Activated CD4-positive, alpha-beta T cell treated with anti-CD3 and anti-CD28 coated beads, Interleukin-2, amount 10 ng/mL, durations not matched to agents 24 days and 14 days (primary cell): ENCODE measurements at regions not wholly inside any gene's neighbourhood (a gene's known extent, or its start where the extent isn't known, plus 50 kb on each side); places are given as distances from the start of the nearest gene placed in this dataset.

ENCODE experiments used
- DNase-seq: peaks from one replicate; pipeline ENCODE4 v3.0.0; 2022
- H3K27ac Mint-ChIP-seq: one replicate; pipeline ENCODE4 v1.8.0; 2022; ENCODE audit warnings: mild to moderate bottlenecking, mixed read lengths
- H3K27me3 Mint-ChIP-seq: one replicate; pipeline ENCODE4 v1.8.0; 2022; ENCODE audit warnings: mixed read lengths
- H3K36me3 Mint-ChIP-seq: one replicate; pipeline ENCODE4 v1.8.0; 2022; ENCODE audit warnings: low read depth, mild to moderate bottlenecking, mixed read lengths
- H3K4me1 Mint-ChIP-seq: one replicate; pipeline ENCODE4 v1.8.0; 2021; ENCODE audit warnings: mixed read lengths
- H3K4me3 Mint-ChIP-seq: one replicate; pipeline ENCODE4 v1.8.0; 2022; ENCODE audit warnings: mild to moderate bottlenecking, moderate library complexity, mixed read lengths
- H3K9me3 Mint-ChIP-seq: one replicate; pipeline ENCODE4 v1.8.0; 2021; ENCODE audit warnings: mixed read lengths
- intact Hi-C: fragments of 100-400 bp; cut with micrococcal nuclease; formaldehyde crosslinking; loops from one replicate; pipeline ENCODE4 v1.15.1; 2023

GRCh38 chr13:83980331-83980730 lies 98.1 kb upstream of the SLITRK1 start:
- no peak for DNase-seq
- no peaks in the 10 kb centered on the region for H3K36me3 Mint-ChIP-seq
- no peaks in the 10 kb centered on the region for H3K9me3 Mint-ChIP-seq
- no peak overlapping the region for H3K4me3 Mint-ChIP-seq
- intact Hi-C loops = no loop called here
- H3K27ac Mint-ChIP-seq = no peak overlapping the region
- no peaks in the 10 kb centered on the region for H3K4me1 Mint-ChIP-seq
- H3K27me3 Mint-ChIP-seq = no peaks in the 10 kb centered on the region

- Mint-ChIP-seq H3K4me1 (no peaks in the 10 kb centered on the region), H3K36me3 (no peaks in the 10 kb centered on the region), H3K4me3 (no peak overlapping the region), H3K9me3 (no peaks in the 10 kb centered on the region), H3K27ac (no peak overlapping the region), H3K27me3 (no peaks in the 10 kb centered on the region)
- intact Hi-C loops = no loop called here
- DNase-seq = no peak
Observed at GRCh38 chr13:83975655-83976165, 93.4 kb upstream of the SLITRK1 start.

DNA sequence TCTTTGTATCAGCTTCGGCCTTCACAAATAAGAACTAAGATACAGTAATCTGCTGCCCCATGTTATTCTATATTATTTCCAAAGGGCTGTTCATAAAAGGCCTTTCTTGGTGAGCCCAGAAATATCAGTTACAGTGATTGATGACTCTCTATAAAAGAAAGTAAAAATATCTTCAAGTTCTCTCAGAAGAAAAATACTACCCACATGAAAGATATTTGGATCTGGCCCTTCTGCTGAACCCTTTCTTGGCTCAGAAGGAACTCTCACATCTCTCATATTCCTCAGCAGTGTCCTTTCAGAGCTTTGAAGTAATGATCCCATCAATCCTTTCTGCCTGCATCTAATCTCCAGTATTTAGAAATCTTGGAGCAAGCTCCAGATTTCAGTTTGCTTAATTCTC lies 76.3 kb upstream of the SLITRK1 start:
- Mint-ChIP-seq H3K4me3 (no peak overlapping the region), H3K27ac (no peak overlapping the region)
- DNase-seq = no peak

GRCh38 chr13:83955011-83955410 lies 72.7 kb upstream of the SLITRK1 start:
- Mint-ChIP-seq H3K9me3 (no peaks in the 10 kb centered on the region), H3K4me3 (no peak overlapping the region), H3K27me3 (no peaks in the 10 kb centered on the region), H3K36me3 (no peaks in the 10 kb centered on the region), H3K27ac (no peak overlapping the region), H3K4me1 (no peaks in the 10 kb centered on the region)
- DNase-seq = no peak
- intact Hi-C loops = no loop called here

More for the DNA sequence above, 76.3 kb upstream of the SLITRK1 start:
- no peaks in the 10 kb centered on the region for H3K36me3 Mint-ChIP-seq
- H3K9me3 Mint-ChIP-seq = no peaks in the 10 kb centered on the region
- H3K4me1 Mint-ChIP-seq = no peaks in the 10 kb centered on the region
- no peaks in the 10 kb centered on the region for H3K27me3 Mint-ChIP-seq
- intact Hi-C loops = no loop called here

DNA sequence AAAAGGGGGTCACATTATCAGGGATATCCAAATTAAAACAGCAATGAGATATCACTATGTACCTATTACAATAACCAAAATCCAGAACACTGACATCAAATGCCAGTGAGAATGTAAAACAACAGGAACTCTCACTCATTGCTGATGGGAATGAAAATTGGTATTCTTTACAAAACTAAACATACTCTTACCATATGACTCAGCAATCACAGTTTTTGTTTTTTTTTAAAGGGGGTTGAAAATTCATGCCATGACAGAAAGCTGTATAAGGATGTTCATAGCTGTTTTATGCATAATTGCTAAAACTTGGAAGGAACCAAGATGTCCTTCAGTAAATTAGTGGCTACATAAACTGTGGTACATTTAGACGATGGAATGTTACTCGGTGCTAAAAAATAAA lies 71.6 kb upstream of the SLITRK1 start:
- no peaks in the 10 kb centered on the region for H3K9me3 Mint-ChIP-seq
- no peak overlapping the region for H3K4me3 Mint-ChIP-seq
- intact Hi-C loops = no loop called here
- H3K4me1 Mint-ChIP-seq = no peaks in the 10 kb centered on the region
- no peaks in the 10 kb centered on the region for H3K27me3 Mint-ChIP-seq
- no peak for DNase-seq
- no peaks in the 10 kb centered on the region for H3K36me3 Mint-ChIP-seq
- H3K27ac Mint-ChIP-seq = no peak overlapping the region

DNA sequence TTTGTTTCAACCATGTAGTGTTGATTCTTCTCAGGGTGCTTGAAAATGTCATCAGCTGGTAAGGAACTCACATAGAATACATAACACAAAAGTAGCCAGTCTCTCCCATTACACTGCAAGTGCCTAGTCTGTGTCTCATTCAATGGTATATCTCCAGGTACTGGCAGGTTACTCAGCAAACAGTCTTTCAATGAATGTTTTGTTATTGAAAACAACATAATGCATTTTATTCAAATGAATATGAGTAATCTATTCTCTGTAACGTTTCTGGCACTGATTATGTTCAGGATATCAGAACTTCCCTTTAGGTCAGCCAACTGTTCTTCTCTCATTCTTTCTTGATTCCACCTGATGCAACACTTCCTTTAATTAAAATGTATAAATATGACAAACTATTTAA lies 68.0 kb upstream of the SLITRK1 start:
- Mint-ChIP-seq H3K9me3 (no peaks in the 10 kb centered on the region), H3K4me3 (no peak overlapping the region), H3K27me3 (no peaks in the 10 kb centered on the region), H3K4me1 (no peaks in the 10 kb centered on the region), H3K36me3 (no peaks in the 10 kb centered on the region), H3K27ac (no peak overlapping the region)
- intact Hi-C loops = no loop called here
- DNase-seq = no peak

- intact Hi-C loops = no loop called here
- H3K4me3 Mint-ChIP-seq = no peak overlapping the region
Observed at GRCh38 chr13:83943530-83944279, 61.4 kb upstream of the SLITRK1 start.

DNA sequence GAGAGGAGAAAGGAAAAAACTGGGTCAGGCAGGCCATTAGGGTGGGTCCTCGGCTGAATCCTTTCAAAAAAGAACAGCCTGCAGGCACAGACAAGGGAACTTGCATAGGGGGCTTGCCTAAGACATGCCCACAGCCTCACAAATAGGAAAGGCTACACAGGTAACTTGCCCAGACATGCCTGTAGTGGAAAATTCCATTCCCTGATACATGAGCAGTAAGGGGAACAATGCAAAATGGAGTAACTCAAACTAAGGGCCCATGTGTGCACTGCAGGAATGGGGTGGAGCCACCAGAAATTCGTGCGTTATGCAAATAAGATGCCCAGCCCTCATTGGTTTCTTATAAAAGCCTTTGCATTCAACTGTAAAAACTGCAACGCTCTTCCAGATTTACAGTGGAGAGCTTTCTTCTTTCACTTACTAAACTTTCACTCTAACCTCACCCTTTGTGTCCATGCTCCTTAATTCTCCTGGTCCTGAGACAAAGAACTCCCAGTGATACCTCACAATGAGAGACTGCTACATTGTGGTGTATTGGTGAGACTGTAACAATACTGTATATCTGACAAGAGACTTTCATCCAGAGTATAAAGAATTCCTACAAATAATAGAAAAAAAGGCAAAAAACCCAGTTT lies 59.5 kb upstream of the SLITRK1 start:
- no peaks in the 10 kb centered on the region for H3K36me3 Mint-ChIP-seq

More at GRCh38 chr13:83943530-83944279, 61.4 kb upstream of the SLITRK1 start:
- H3K27me3 Mint-ChIP-seq = no peaks in the 10 kb centered on the region
- H3K9me3 Mint-ChIP-seq = no peaks in the 10 kb centered on the region
- no peak overlapping the region for H3K27ac Mint-ChIP-seq
- no peaks in the 10 kb centered on the region for H3K36me3 Mint-ChIP-seq
- no peaks in the 10 kb centered on the region for H3K4me1 Mint-ChIP-seq
- no peak for DNase-seq

GRCh38 chr13:83940742-83941141 lies 58.5 kb upstream of the SLITRK1 start:
- Mint-ChIP-seq H3K36me3 (no peaks in the 10 kb centered on the region), H3K4me3 (no peak overlapping the region), H3K9me3 (no peaks in the 10 kb centered on the region), H3K4me1 (no peaks in the 10 kb centered on the region), H3K27me3 (no peaks in the 10 kb centered on the region), H3K27ac (no peak overlapping the region)
- no peak for DNase-seq
- intact Hi-C loops = no loop called here

More for the DNA sequence above, 59.5 kb upstream of the SLITRK1 start:
- no peaks in the 10 kb centered on the region for H3K4me1 Mint-ChIP-seq
- intact Hi-C loops = no loop called here
- H3K27me3 Mint-ChIP-seq = no peaks in the 10 kb centered on the region
- H3K4me3 Mint-ChIP-seq = no peak overlapping the region
- no peaks in the 10 kb centered on the region for H3K9me3 Mint-ChIP-seq
- no peak for DNase-seq
- no peak overlapping the region for H3K27ac Mint-ChIP-seq

DNA sequence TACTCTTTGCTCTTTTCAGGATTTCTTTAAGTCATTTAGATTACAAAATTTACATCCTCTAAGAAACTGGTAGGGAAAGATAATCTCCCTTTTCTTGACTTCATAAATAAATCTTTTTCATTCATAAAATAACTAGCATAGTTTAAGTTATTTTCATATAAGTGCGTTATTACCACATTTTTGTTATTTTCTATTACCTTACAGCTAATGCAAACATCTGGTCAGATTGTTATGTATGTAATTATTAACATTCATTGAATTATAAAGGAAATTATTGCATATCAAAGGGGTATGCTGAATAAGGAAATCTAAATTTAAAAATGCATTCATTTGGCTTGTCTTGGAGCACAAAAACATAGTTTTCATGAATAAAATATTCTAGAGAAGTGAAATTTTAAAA lies 55.3 kb upstream of the SLITRK1 start:
- no peak overlapping the region for H3K27ac Mint-ChIP-seq
- intact Hi-C loops = no loop called here
- H3K4me3 Mint-ChIP-seq = no peak overlapping the region
- H3K36me3 Mint-ChIP-seq = no peaks in the 10 kb centered on the region
- no peaks in the 10 kb centered on the region for H3K4me1 Mint-ChIP-seq
- DNase-seq = no peak
- H3K9me3 Mint-ChIP-seq = no peaks in the 10 kb centered on the region
- H3K27me3 Mint-ChIP-seq = no peaks in the 10 kb centered on the region

GRCh38 chr13:83935566-83935965 lies 53.3 kb upstream of the SLITRK1 start:
- H3K27me3 Mint-ChIP-seq = no peaks in the 10 kb centered on the region
- no peaks in the 10 kb centered on the region for H3K4me1 Mint-ChIP-seq
- no peak for DNase-seq
- intact Hi-C loops = no loop called here
- no peaks in the 10 kb centered on the region for H3K9me3 Mint-ChIP-seq
- no peak overlapping the region for H3K27ac Mint-ChIP-seq
- no peak overlapping the region for H3K4me3 Mint-ChIP-seq
- no peaks in the 10 kb centered on the region for H3K36me3 Mint-ChIP-seq
